ENCODE measurements at regions not wholly inside any gene's neighbourhood (a gene's known extent, or its start where the extent isn't known, plus 50 kb on each side); places are given as distances from the start of the nearest gene placed in this dataset.
A peak's percentile ranks its signal among the peaks of the same experiment; 100 is the strongest.
"Not testable (repeated sequence)": the region's sequence is repeated elsewhere in the genome, so short reads cannot be mapped to it uniquely, and the experiment has no call there.

DNA sequence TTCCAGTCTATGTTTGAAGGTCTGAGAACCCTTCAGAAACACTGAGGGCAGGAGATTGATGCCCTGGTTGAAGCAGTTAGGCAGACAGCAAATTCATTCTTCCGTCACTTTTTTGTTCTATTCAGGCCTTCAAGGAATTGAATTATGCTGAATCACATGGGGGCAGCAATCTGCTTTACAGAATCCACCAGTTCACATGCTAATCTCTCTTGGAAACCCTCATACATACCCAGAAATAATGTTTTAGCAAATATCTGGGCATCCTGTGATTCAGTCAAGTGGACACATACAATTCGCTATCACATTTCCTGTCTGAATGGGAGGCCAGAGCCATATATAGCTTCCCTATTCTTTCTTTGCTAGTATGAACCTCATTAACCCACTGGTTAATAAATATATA is 301.4 kb upstream of the CNTNAP5 start:
- DNase-seq: no peak

- no peak for DNase-seq
Observed at GRCh38 chr2:123732563-123732962, 292.5 kb upstream of the CNTNAP5 start.

DNA sequence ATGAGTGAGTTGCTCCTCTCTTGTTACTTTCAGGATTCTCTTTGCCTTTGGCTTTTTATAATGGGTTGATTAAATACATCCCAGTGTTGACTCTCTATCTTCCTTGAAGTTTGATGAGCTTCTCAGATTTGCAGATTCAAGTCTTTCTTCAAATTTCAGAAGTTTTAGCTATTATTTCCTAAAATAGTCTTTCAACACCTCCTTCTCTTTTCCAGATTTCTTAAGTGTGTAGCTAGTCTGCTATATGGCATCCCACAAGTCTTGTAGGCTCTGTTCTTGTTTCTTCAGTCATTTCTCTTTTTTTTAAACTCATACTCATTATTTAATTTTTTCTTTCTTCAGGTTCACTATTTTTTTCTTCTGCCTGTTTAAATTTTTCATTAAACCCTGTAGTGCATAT is 287.7 kb upstream of the CNTNAP5 start:
- DNase-seq: no peak

GRCh38 chr2:123738643-123739042 is 286.4 kb upstream of the CNTNAP5 start:
- peak; percentile 9 for DNase-seq

DNA sequence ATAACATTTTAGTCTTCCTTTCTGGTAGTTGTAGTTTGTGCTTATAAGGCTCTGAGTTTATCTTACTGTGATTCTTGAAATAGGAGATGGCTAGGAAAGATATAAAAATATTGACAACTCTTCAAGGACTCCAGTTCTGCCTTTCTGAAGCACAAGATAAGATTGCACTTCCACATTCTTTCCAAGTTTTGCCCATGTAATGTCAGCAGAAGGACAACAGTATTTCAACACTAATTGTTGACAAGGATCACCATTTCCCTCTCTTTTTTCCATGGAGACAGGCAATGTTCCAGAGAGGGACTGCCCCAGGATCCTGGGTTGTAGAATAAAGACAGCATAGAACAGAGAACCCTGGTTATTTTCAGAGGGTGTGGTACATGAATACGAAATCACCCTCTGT is 279.1 kb upstream of the CNTNAP5 start:
- DNase-seq: no peak

- DNase-seq: no peak
Observed at GRCh38 chr2:123747326-123747725, 277.8 kb upstream of the CNTNAP5 start.

GRCh38 chr2:123762221-123762620 is 262.9 kb upstream of the CNTNAP5 start:
- no peak for DNase-seq

DNA sequence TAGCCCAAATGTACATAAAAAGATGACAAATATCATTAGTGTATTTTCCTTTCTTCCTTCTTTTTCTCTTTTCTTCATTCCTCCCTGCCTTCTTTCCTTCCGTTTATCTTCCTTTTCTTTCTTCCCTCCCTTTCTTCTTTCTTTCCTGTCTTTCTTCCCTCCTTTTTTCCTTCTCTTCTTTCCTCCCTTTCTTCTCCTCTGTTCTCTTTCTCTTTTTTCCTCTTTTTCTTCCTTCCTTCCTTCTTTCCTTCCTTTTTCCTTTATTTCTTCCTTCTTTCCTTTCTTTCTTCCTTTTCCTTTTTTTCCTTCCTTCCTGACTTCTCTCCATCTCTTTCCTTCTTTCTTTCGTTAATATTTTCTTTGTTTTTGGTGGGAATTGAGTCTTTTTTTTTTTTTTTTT is 256.9 kb upstream of the CNTNAP5 start:
- no peak for DNase-seq

- DNase-seq: no peak
Observed at GRCh38 chr2:123769001-123769400, 256.1 kb upstream of the CNTNAP5 start.

GRCh38 chr2:123770996-123771720 is 253.9 kb upstream of the CNTNAP5 start:
- DNase-seq: no peak

DNA sequence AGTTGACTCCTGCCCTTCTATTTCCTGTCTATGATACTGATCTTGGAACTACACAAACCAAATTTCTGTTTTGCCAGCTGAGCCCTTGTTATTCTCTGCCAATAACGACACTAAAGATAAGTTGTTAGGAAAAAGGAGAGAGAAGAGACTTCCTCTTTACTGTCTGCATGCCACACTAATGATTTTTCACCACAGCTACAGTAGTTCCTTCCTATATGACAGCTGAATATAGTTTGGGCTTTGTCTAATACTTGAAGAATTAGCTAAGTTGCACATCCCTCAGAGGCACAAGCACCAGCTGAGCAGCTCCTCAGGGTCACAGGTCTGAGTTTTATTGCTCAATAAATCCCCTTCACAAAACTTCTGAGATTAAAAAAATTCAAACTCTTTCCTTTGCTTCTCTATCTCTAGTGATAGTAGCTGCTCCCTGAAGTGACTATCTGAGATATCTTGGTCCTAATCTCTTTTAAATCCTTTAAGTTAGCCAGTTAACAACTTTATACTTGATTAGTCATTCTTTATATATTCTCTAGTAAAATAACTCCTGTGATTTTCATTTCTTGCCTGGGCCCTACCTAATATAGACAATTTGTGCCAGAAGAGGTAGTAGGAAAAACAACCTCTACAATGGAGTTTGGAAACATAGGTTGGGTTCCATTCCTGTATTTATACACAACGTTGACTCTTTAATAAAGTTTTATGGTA is 253.0 kb upstream of the CNTNAP5 start:
- no peak for DNase-seq

DNA sequence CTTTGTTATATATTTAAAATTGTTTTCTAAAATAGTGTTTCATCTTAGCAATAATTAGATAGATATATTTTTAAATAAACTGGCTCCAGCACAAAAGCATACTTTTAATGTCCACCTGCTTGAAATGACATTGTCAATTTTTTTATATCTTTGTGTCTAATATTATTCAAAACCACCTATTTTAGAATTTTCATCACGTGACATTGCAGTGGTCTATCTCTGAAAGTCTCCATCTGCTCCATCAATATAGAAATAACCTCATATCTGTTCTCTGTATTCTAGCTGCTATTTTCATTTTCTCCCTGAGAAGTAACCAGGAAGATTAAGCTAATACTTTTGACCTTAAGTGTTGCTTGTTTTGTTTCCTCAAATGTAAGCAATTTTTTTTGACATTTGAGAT is 248.0 kb upstream of the CNTNAP5 start:
- no peak for DNase-seq

GRCh38 chr2:123783164-123783563 is 241.9 kb upstream of the CNTNAP5 start:
- no peak for DNase-seq

DNA sequence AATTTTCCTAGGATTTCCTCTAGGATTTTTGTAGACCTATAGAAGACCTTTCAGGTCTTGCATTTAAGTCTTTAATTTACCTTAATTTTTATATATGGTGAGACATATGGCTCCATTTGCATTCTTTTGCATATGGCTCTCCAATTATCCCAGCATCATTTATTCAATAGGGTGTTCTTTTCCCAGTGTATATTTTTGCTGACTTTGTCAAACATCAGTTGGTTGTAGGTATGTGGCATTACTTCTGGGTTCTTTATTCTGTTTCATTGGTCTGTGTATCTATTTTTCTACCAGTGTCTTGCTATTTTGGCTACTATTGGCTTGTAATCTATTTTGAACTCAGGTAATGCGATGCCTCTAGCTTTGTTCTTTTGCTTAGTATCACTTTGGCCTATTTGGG is 239.8 kb upstream of the CNTNAP5 start:
- no peak for DNase-seq

GRCh38 chr2:123791207-123791606 is 233.9 kb upstream of the CNTNAP5 start:
- DNase-seq: no peak

DNA sequence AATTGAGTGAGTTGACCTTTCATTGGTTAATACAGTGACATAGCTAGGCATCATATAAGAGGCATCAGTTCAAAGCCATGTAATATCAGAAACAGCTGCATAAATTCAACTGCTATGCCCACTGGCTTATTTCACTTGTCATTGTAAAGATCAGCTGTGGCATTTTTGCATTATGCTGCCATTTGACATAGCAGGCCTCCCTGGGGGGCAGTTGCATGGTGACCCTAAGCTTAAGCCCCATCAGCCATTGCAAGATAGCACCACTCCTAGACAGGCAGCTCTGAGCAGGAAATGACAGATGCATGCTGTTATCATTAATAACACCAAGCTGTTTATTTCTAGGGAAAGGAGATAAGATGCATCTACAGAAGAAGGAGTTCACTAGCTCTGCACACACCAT is 233.4 kb upstream of the CNTNAP5 start:
- no peak for DNase-seq

DNA sequence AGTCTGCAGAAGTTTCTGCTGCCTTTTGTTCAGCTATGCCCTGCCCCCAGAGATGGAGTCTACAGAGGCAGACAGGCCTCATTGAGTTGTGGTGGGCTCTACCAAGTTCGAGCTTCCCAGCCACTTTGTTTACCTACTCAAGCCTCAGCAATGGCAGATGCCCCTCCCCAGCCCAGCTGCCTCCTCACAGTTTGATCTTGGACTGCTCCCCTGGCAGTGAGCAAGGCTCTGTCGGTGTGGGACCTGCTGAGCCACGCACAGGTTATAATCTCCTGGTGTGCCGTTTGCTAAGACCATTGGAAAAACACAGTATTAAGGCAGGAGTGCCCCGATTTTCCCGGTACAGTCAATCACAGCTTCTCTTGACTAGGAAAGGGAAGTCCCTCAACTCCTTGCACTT is 221.0 kb upstream of the CNTNAP5 start:
- not testable (repeated sequence) for DNase-seq

- DNase-seq: not testable (repeated sequence)
Observed at GRCh38 chr2:123805746-123806145, 219.3 kb upstream of the CNTNAP5 start.

DNA sequence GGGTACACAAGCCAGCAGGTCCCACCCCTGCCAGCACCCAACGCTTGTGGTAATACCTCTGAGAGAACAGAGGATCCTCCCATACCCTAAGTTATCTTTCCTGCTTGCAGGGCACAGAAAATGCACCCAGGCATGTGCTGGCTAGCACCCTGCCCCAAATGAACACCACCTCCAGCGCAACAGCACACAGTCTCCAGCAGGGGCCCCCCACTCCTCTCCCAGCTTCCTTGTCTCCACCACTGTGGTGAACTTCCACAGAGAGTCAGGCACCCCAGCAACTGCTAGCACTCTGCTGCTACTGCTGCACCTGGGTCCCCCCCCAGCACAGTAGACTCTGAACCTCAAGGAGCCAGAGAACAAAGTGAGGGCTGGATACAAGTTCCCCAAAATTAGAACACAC is 216.8 kb upstream of the CNTNAP5 start:
- no peak for DNase-seq

GRCh38 chr2:123811846-123812245 is 213.2 kb upstream of the CNTNAP5 start:
- DNase-seq: no peak

DNA sequence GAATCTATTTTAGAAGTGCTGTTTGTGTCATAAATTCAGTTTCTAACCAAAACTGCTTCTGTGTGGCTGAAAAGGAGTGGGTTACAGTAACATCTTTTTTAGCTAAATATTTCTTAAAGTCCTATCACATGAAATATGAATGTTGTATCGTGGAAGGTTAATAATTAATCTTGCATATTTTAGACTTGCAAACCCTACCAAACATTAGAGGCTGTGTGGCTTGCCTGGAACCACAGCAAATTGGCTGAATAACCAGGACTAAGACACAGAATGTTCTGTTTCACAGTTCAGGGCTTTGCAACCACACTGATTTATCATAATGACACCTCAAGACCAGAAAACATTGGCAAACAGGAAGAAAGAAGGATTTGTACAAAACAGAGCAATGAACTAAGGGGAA is 208.9 kb upstream of the CNTNAP5 start:
- no peak for DNase-seq

- DNase-seq: no peak
Observed at GRCh38 chr2:123816928-123817327, 208.2 kb upstream of the CNTNAP5 start.

DNA sequence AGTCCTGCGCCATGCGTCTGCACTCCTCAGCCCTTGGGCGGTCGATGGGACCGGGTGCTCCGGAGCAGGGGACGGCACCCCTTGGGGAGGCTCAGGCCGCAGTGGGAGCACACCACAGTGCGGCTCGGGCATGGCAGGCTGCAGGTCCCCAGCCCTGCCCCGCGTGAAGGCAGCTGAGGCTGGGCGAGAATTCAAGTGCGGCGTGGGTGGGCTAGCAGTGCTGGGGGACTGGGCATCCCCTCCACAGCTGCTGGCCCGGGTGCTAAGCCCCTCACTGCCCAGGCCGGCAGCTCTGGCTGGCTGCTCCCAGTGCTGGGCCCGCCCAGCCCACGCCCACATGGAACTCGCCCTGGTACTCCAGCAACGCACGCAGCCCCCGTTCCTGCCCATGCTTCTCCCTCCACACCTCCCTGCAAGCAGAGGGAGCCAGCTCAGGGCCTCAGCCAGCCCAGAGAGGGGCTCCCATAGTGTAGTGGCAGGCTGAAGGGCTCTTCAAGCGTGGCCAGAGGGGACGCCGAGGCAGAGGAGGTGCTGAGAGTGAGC is 198.3 kb upstream of the CNTNAP5 start:
- DNase-seq: no peak

GRCh38 chr2:123839326-123839725 is 185.8 kb upstream of the CNTNAP5 start:
- DNase-seq: no peak
